GM19324 (cell line): ENCODE measurements at regions not wholly inside any gene's neighbourhood (a gene's known extent, or its start where the extent isn't known, plus 50 kb on each side); places are given as distances from the start of the nearest gene placed in this dataset.
"Not testable (repeated sequence)": the region's sequence is repeated elsewhere in the genome, so short reads cannot be mapped to it uniquely, and the experiment has no call there.

Experiments used
- ATAC-seq: cut with Tn5 transposase; IDR thresholded peaks from one replicate; pipeline ENCODE4 v1.9.1; 2021; ENCODE audit warnings: mild to moderate bottlenecking, moderate library complexity; ENCODE audit not compliant: unreplicated experiment, low FRiP score

GRCh38 chr16:29155131-29155865 is 170.4 kb downstream of the LAT start:
- not testable (repeated sequence) for ATAC-seq

- ATAC-seq: no peak
These were observed 169.8 kb downstream of the LAT start for GRCh38 chr16:29154676-29155121.

DNA sequence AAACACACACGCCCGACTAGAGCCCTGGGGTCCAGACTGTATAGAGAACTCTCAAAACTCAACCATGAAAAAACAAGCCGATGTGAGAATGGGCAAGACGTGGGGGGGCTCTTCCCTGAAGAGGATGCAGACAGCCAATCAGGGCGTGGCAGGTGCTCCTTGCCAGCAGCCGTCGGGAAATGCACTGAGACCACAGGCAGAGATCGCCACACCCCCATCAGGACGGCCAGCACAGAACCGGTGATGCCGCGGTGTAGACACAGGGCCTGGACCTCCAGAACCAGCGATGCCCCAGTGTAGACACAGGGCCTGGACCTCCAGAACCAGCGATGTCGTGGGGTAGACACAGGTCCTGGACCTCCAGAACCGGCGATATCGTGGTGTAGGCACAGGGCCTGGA is 169.2 kb downstream of the LAT start:
- ATAC-seq: no peak

GRCh38 chr16:29153307-29153706 is 168.5 kb downstream of the LAT start:
- not testable (repeated sequence) for ATAC-seq

GRCh38 chr16:29152544-29153031 is 167.7 kb downstream of the LAT start:
- not testable (repeated sequence) for ATAC-seq

DNA sequence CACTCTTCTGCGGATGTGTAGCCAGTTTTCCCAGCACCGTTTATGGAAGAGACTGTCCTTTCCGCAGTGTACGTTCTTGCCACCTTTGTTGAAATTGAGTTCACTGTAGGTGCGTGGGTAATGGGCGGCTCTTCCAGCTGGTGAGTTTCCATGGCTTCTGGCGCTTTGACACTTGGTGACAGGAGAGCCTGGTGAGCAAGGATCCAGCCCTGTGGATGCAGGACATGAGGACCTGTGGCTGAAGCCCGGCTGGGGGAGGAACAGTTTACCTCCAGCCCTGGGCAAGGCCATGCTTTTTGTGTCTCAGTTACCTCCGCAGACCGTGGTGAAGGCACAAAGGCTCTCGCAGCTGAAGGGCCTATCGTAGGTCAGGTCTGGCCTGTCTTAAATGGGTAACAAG is 166.5 kb downstream of the LAT start:
- ATAC-seq: no peak

- not testable (repeated sequence) for ATAC-seq
These were observed 165.1 kb downstream of the LAT start for GRCh38 chr16:29149912-29150311.

DNA sequence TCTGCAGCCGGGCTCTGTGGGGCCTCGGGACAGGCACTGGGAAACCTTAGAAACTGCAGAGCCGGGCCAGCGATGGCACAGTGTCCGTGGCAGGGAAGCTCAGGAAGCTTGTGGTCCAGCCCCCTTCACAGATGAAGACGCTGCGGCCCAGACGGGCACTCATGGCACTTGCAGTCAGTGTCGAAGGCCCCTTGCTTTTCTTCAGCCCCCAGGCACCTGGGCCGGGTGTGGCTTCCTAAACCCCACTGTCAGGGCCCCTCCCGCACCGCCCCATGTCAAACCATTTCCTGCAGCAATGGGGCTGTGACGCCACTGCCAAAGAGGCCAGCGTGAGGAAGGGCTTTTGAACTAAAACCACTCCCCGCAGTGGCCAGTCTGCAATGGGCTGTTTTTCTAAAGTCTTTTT is 164.0 kb downstream of the LAT start:
- ATAC-seq: no peak

DNA sequence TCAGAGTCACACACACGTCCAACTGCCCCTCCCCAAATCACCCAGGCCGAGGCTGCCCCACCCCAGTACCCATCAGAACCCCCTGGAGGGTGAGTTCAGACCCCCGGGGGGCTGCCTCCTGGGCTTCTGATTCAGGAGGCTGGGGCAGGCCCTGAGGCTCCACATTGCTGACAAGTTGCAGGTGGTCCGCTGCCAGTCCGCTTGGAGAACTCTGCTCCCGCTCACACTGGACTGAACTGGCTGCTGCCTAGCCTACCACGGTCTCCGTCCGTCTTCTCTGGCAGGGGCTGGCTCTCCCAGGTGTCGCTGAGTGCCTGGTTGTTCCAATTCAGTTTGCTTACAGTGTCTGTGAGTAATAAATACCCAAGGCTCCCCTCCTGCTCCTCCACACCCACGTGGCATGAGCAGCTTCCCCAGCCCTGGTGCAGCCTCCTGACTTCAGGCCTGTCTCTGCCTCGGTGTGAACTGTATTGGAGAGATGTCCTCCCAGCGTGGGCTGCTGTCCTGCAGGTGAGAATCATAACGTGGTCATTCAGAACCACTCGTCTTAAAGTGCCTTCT is 163.4 kb downstream of the LAT start:
- ATAC-seq: no peak

GRCh38 chr16:29147710-29148109 is 162.9 kb downstream of the LAT start:
- ATAC-seq: not testable (repeated sequence)

DNA sequence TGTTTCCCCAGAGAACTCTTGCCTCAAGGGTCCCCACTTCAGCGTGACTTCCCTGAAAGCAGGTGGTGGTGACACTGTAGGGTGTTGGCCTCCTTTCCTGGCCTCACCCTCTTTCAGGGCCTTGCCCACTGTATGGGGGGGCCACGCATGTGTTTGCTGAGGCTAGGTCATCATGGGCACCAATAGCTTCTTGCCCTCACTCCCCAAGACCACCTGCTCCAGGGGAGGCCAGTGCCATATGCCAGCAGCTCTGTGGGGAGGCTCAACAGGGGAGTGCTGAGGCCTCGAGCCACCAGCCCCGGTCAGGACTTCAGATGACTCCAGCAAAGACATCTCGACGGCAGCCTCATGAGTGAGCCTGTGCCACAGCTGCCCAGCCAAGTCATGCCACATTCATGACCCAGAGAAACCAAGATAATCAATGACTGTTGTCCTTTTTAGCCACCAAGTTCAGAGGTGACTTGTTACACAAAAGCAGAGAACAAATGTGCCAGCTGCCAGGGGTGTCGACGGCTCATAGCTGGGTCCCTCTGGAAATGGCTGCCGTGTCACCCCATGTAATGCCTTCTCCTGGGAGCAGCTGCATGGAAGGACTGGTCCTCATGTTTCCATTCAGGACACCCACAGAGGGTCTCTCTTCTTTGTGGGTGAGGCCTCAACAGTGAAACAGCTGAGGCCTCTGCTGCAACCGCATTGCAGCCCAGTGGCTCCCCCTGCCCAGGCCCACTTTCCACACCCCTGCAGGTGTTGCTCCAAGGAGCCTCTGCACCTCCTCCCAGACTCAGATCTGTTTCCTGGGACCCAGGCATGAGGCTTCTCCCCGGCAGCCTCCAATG is 162.2 kb downstream of the LAT start:
- ATAC-seq: not testable (repeated sequence)

GRCh38 chr16:29146266-29146665 is 161.4 kb downstream of the LAT start:
- no peak for ATAC-seq

GRCh38 chr16:29145486-29146225 is 160.8 kb downstream of the LAT start:
- not testable (repeated sequence) for ATAC-seq

DNA sequence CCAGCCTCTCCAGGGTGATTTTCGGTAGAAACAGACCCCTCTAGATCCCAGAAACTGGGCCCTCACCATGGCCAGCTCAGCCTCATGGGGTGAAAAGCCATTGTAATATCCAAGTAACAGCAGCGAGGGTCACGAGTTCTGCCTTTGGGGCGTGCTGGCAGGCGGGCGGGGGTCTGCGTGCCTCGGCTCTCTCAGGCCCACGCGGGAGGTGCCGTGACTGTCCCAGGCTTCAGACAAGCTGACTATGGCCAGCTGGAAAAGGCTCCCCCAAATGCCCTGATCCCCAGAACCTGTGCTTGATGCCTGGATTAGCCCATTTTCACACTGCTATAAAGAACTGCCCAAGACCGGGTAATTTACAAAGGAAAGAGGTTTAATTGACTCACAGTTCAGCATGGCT is 160.2 kb downstream of the LAT start:
- ATAC-seq: not testable (repeated sequence)

DNA sequence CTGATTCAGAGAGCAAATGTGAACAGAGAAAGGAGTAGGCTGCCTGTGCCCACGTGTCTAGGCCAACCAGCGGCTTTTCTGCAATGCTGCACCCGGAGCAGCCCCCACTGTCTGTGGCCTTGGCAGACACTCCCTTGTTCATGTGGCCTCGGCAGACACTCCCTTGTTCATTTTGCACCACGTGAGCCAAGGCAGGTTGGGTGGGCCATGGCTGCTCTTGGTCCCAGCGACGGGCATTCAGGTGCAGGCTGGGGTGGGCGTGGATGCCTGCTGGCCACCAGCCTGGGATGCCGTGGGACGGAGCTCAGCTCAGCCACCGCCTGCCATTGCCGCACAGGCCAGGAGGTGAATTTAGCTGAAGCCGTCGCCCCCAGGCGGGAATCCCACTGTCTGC is 159.8 kb downstream of the LAT start:
- ATAC-seq: not testable (repeated sequence)

DNA sequence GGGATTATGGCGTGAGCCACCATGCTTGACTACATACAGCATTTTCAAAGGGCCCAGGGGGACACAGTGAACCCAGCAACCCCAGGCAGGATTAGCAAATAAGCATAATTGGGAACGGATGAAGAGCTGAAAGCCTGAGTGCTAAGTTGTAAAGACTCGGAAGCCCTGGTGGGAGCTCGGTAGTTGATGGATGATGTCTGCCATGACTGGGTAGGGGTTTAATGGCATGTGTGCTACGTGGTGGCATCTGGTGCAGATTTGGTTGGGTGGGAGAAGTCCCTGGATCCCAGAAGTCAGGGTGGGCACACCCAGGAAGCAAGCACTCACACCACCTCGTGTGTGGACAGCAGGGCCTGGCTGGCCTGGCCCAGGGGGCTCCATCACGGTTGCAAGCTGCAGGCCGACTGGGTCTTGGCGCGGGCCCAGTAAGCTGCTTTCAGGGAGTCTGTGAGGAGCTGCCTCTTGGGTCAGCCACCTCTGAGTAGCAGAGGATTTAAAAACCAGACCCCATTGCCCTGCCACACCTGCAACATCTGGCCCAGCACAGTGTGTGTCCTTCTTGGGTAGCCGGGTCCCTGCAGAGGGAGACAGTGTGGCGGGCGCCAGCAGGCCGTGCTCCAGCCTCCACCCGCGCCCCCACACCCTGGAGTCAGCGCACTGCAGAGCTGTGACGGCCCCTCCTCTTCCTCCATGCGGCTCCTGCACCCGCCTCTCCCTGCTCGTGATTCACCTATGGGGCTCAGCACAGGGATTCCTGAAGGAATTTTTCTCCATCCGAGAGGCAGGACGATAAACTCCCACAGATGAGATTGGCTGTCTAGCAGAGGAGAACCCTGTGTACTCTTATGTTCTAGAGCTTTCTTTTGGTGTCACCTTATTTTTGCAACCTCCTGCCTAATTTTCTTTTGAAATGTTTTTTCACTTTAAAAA is 159.2 kb downstream of the LAT start:
- ATAC-seq: not testable (repeated sequence)

GRCh38 chr16:29142506-29142905 is 157.7 kb downstream of the LAT start:
- ATAC-seq: not testable (repeated sequence)

- ATAC-seq: no peak
These were observed 156.9 kb downstream of the LAT start for GRCh38 chr16:29141586-29142324.

- ATAC-seq: not testable (repeated sequence)
These were observed 156.3 kb downstream of the LAT start for GRCh38 chr16:29141121-29141520.
